ENCODE measurements at regions not wholly inside any gene's neighbourhood (a gene's known extent, or its start where the extent isn't known, plus 50 kb on each side); places are given as distances from the start of the nearest gene placed in this dataset.

GRCh38 chr6:91782802-91783201 is 1195.9 kb upstream of the MAP3K7 start:
- no peak for TF ChIP-seq CTCF (IDR thresholded peaks at IDR 0.05)
- TF ChIP-seq POLR2A (IDR thresholded peaks at IDR 0.05), result no peak
